ENCODE measurements at regions not wholly inside any gene's neighbourhood (a gene's known extent, or its start where the extent isn't known, plus 50 kb on each side); places are given as distances from the start of the nearest gene placed in this dataset.

DNA sequence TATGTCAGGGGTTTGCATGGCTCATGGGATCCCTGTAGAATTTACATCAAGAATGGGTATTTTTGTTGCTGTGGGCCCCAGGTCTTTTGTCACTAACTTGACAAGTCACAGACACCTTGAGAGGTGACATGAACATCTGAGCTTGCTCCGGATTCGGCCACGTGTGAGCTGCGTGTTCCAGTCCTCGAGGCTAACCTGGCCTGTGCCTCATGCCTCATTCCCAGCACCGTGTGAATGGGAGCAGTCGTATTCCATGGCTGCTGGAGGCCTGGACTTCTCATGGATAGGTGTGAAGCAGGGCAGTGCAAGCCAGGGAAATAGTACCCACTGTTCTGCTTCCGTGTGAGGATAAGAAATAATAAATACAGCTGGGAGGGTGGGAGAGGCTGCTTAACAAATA lies 423.5 kb downstream of the OCA2 start:
- Histone ChIP-seq H3K79me2 (ENCODE audit: insufficient read depth, low read length) (no peaks in the 10 kb centered on the region), H3K9me3 (ENCODE audit: low read length) (no peaks in the 10 kb centered on the region), H3K36me3 (replicated peaks in 1 of 2; ENCODE audit: control insufficient read depth in 1 of 2, insufficient read depth in 2 of 2, low read length in 2 of 2) (no peaks in the 10 kb centered on the region), H3K9ac (ENCODE audit: insufficient read depth, low read depth, low read length) (no peak overlapping the region), H4K20me1 (ENCODE audit: insufficient read depth, low read length) (no peaks in the 10 kb centered on the region), H3K4me2 (ENCODE audit: low read depth, low read length) (no peak overlapping the region), H3K27ac (ENCODE audit: extremely low read length, insufficient read depth, low read length) (no peak overlapping the region), H3K27me3 (ENCODE audit: control insufficient read depth in 1 of 2, insufficient read depth in 2 of 2, low read length in 2 of 2) (peaks cover 0 to 5% of the 10 kb centered on the region in 2 experiments; a peak in 1 of 5 replicates), H3K4me3 (replicated peaks in 1 of 3; ENCODE audit: insufficient read depth in 1 of 3, low read depth in 2 of 3, low read length in 3 of 3) (no peak overlapping the region), H3K4me1 (ENCODE audit: insufficient read depth, low read length) (no peaks in the 10 kb centered on the region), H2AFZ (ENCODE audit: low read length) (no peak overlapping the region)
- WGBS (ENCODE audit: low lambda C conversion rate): 0% methylated on average over 3 of the region's 8 CpGs
- intact Hi-C loops (cut with micrococcal nuclease; ENCODE audit: unreplicated experiment): no loop called here
- BruUV-seq (replicated peaks): no TSS peak
- CTCF ChIA-PET (ENCODE audit: low intra/inter-chr PET ratio, low total read pairs): no interaction called here
- DNase-seq (ENCODE audit: low spot score): no peak
- TF ChIP-seq STAG1 (CRISPR knock-in tag; IDR thresholded peaks at IDR 0.05) (no peak), NR3C1 (CRISPR knock-in tag; IDR thresholded peaks at IDR 0.05) (no peak), ZNF724P (CRISPR knock-in tag; IDR thresholded peaks at IDR 0.05; ENCODE audit: borderline replicate concordance) (no peak)
- TF ChIP-seq, protein P1, sequence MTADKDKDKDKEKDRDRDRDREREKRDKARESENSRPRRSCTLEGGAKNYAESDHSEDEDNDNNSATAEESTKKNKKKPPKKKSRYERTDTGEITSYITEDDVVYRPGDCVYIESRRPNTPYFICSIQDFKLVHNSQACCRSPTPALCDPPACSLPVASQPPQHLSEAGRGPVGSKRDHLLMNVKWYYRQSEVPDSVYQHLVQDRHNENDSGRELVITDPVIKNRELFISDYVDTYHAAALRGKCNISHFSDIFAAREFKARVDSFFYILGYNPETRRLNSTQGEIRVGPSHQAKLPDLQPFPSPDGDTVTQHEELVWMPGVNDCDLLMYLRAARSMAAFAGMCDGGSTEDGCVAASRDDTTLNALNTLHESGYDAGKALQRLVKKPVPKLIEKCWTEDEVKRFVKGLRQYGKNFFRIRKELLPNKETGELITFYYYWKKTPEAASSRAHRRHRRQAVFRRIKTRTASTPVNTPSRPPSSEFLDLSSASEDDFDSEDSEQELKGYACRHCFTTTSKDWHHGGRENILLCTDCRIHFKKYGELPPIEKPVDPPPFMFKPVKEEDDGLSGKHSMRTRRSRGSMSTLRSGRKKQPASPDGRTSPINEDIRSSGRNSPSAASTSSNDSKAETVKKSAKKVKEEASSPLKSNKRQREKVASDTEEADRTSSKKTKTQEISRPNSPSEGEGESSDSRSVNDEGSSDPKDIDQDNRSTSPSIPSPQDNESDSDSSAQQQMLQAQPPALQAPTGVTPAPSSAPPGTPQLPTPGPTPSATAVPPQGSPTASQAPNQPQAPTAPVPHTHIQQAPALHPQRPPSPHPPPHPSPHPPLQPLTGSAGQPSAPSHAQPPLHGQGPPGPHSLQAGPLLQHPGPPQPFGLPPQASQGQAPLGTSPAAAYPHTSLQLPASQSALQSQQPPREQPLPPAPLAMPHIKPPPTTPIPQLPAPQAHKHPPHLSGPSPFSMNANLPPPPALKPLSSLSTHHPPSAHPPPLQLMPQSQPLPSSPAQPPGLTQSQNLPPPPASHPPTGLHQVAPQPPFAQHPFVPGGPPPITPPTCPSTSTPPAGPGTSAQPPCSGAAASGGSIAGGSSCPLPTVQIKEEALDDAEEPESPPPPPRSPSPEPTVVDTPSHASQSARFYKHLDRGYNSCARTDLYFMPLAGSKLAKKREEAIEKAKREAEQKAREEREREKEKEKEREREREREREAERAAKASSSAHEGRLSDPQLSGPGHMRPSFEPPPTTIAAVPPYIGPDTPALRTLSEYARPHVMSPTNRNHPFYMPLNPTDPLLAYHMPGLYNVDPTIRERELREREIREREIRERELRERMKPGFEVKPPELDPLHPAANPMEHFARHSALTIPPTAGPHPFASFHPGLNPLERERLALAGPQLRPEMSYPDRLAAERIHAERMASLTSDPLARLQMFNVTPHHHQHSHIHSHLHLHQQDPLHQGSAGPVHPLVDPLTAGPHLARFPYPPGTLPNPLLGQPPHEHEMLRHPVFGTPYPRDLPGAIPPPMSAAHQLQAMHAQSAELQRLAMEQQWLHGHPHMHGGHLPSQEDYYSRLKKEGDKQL (CRISPR knock-in tag; IDR thresholded peaks at IDR 0.05; ENCODE audit: low read depth): no peak
- POLR2A ChIA-PET: no interaction called here
- no peak for ATAC-seq
- in situ Hi-C loops (cut with HindIII; ENCODE audit: extremely low pct_ligation_motif_present, low pct_unique_long_range_greater_than_20kb): loop anchor here (10.0 kb wide), 1 partner anchor 339 kb away; no protein-coding TSS in a partner anchor
- no peak for FAIRE-seq

Data from HepG2 (cell line).